ENCODE measurements at regions not wholly inside any gene's neighbourhood (a gene's known extent, or its start where the extent isn't known, plus 50 kb on each side); places are given as distances from the start of the nearest gene placed in this dataset.

DNA sequence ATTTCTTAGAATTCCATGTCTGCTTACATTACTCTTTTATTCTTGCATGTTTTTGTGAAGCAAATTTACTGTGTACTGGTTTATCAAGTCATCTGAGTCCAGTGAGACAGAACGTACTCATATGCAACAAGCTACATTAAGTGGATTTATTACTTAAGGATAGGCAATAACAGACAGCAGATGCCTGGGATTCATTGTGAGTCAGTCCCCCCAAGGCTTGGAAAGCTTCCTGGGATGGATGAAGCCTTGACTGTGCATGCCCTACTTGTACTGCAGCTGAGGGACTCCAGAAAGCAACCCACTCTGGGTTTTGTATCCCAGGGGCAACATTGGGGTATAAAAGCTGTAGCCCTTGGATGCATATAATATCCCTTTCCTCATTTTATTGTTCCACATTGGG is 113.4 kb upstream of the RAB18 start:
- H3K4me3 ChIP-seq (replicated peaks in 1 of 3; ENCODE audit: insufficient read depth in 1 of 3, low read depth in 1 of 3, low read length in 3 of 3), result no peak overlapping the region
- H3K4me2 ChIP-seq (ENCODE audit: insufficient read depth, low read length), result no peak overlapping the region
- no peaks in the 10 kb centered on the region for H3K9me1 ChIP-seq (replicated peaks; ENCODE audit: control insufficient read depth, extremely low read depth, insufficient read depth, low read length)
- no peaks in the 10 kb centered on the region for H3K4me1 ChIP-seq (ENCODE audit: control insufficient read depth, extremely low read depth, insufficient read depth, low read length)
- no peak overlapping the region for H3K27ac ChIP-seq (ENCODE audit: insufficient read depth, low read depth, low read length)
- H3K27me3 ChIP-seq (ENCODE audit: control insufficient read depth in 2 of 2, insufficient read depth in 2 of 2, low read length in 2 of 2), result peaks cover 0 to 3% of the 10 kb centered on the region in 2 experiments
- dilution Hi-C loops (cut with MboI; ENCODE audit: extremely low pct_ligation_motif_present, low sequenced_read_pairs), result no loop called here
- no peak overlapping the region for H2AFZ ChIP-seq (ENCODE audit: low read depth, low read length)
- ChIA-PET CTCF (no interaction called here), POLR2A (no interaction called here)
- no TSS peak for BruUV-seq (replicated peaks)
- FAIRE-seq (no peak), DNase-seq (ENCODE audit: low read depth, low spot score) (no peak)
- H3K9me3 ChIP-seq (replicated peaks; ENCODE audit: control insufficient read depth, insufficient read depth, low read length), result no peaks in the 10 kb centered on the region
- intact Hi-C loops (cut with micrococcal nuclease), result no loop called here
- H4K20me1 ChIP-seq (replicated peaks; ENCODE audit: control insufficient read depth, extremely low read depth, insufficient read depth, low read length), result no peaks in the 10 kb centered on the region
- H3K9ac ChIP-seq (replicated peaks; ENCODE audit: extremely low read depth, insufficient read depth, low read length), result no peak overlapping the region
- TF ChIP-seq, protein P1, sequence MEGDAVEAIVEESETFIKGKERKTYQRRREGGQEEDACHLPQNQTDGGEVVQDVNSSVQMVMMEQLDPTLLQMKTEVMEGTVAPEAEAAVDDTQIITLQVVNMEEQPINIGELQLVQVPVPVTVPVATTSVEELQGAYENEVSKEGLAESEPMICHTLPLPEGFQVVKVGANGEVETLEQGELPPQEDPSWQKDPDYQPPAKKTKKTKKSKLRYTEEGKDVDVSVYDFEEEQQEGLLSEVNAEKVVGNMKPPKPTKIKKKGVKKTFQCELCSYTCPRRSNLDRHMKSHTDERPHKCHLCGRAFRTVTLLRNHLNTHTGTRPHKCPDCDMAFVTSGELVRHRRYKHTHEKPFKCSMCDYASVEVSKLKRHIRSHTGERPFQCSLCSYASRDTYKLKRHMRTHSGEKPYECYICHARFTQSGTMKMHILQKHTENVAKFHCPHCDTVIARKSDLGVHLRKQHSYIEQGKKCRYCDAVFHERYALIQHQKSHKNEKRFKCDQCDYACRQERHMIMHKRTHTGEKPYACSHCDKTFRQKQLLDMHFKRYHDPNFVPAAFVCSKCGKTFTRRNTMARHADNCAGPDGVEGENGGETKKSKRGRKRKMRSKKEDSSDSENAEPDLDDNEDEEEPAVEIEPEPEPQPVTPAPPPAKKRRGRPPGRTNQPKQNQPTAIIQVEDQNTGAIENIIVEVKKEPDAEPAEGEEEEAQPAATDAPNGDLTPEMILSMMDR (IDR thresholded peaks at IDR 0.05; ENCODE audit: extremely low read depth in 1 of 2, insufficient read depth in 1 of 2, low read depth in 1 of 2, low read length in 2 of 2), result no peak
- TF ChIP-seq JUN (IDR thresholded peaks at IDR 0.05; ENCODE audit: borderline replicate concordance, insufficient read depth, insufficient read length, low read depth) (no peak), POLR2A (IDR thresholded peaks at IDR 0.05; ENCODE audit: low read depth, low read length) (no peak), FOS (IDR thresholded peaks at IDR 0.05; ENCODE audit: borderline replicate concordance, insufficient read depth, low read length) (no peak), POLR2AphosphoS5 (IDR thresholded peaks at IDR 0.05; ENCODE audit: insufficient read depth, low read depth, low read length) (no peak), EZH2 (IDR thresholded peaks at IDR 0.05; ENCODE audit: borderline replicate concordance, low read depth, low read length, severe bottlenecking) (no peak), GATA2 (IDR thresholded peaks at IDR 0.05; ENCODE audit: insufficient read depth, insufficient read length, low read depth, low read length) (no peak), MYC (IDR thresholded peaks at IDR 0.05; ENCODE audit: low read depth, low read length) (no peak)
- TF ChIP-seq, protein P2, sequence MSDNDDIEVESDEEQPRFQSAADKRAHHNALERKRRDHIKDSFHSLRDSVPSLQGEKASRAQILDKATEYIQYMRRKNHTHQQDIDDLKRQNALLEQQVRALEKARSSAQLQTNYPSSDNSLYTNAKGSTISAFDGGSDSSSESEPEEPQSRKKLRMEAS (IDR thresholded peaks at IDR 0.05; ENCODE audit: insufficient read depth, insufficient read length), result no peak
- H3K79me2 ChIP-seq (ENCODE audit: control insufficient read depth, insufficient read depth, low read length), result no peaks in the 10 kb centered on the region
- H3K36me3 ChIP-seq (ENCODE audit: control insufficient read depth in 2 of 2, extremely low read depth in 1 of 2, insufficient read depth in 2 of 2, low read length in 2 of 2), result no peaks in the 10 kb centered on the region
